ENCODE measurements at regions not wholly inside any gene's neighbourhood (a gene's known extent, or its start where the extent isn't known, plus 50 kb on each side); places are given as distances from the start of the nearest gene placed in this dataset.

DNA sequence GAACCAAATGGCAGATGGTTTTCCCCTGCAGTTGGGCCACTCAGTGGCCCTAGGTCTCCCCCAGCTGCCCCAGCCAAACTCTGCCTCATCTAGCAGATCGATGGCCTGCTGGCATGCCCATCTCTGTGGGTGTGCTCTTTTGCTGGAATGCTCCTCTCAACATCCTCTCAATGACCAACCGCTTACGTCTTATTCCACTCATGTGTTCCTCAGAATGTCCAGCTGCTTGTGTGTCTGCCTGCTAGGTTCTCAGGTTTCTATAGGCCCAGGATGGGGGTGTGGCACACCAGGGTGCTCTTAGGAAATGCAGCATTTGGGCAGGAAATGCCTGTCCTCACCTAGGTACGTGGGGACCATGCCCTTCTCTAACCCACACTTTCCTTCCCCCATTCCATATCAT is 509.9 kb upstream of the SYNCRIP start:
- H3K4me2 ChIP-seq (replicated peaks; ENCODE audit: low read depth, low read length, poor library complexity, severe bottlenecking): no peak overlapping the region
- Mint-ChIP-seq H3K4me1 (no peaks in the 10 kb centered on the region), H3K27ac (no peak overlapping the region), H3K27me3 (no peaks in the 10 kb centered on the region), H3K9me3 (ENCODE audit: insufficient read depth) (no peaks in the 10 kb centered on the region), H3K4me3 (no peak overlapping the region)
- WGBS (ENCODE audit: insufficient coverage): 52% methylated on average over 2 of the region's 4 CpGs
- no peak overlapping the region for H3K27ac ChIP-seq (ENCODE audit: low read length in 2 of 2)
- H3K4me3 ChIP-seq (ENCODE audit: control extremely low read depth in 1 of 5, extremely low read depth in 1 of 5, insufficient read depth in 1 of 5, low read depth in 2 of 5, low read length in 4 of 5): no peak overlapping the region
- no peak overlapping the region for H3K9ac ChIP-seq (ENCODE audit: low read length)
- ChIA-PET CTCF (no interaction called here), POLR2A (no interaction called here)
- no peaks in the 10 kb centered on the region for H4K20me1 ChIP-seq (ENCODE audit: control insufficient read depth, insufficient read depth, low read length, poor library complexity, severe bottlenecking)
- H3K4me1 ChIP-seq (ENCODE audit: control insufficient read depth in 2 of 2, insufficient read depth in 2 of 2, low read length in 2 of 2): no peaks in the 10 kb centered on the region
- H3K36me3 ChIP-seq (replicated peaks in 1 of 2; ENCODE audit: control extremely low read depth in 1 of 2, control insufficient read depth in 1 of 2, extremely low read depth in 1 of 2, insufficient read depth in 2 of 2, low read length in 1 of 2): no peaks in the 10 kb centered on the region
- no peak overlapping the region for H2AFZ ChIP-seq (ENCODE audit: insufficient read depth, low read depth, low read length, poor library complexity, severe bottlenecking)
- H3K9me3 ChIP-seq (ENCODE audit: control extremely low read depth in 1 of 3, control insufficient read depth in 2 of 3, insufficient read depth in 1 of 3, low read length in 2 of 3): peaks cover 0 to 4% (median 0%) of the 10 kb centered on the region in 3 donors
- ATAC-seq (ENCODE audit: low read depth): no peak
- no peaks in the 10 kb centered on the region for H3K27me3 ChIP-seq (replicated peaks in 1 of 4; ENCODE audit: control extremely low read depth in 1 of 4, control insufficient read depth in 3 of 4, insufficient read depth in 4 of 4, low read length in 3 of 4)
- no peak for TF ChIP-seq EZH2 (IDR thresholded peaks at IDR 0.05; ENCODE audit: borderline replicate concordance, insufficient read depth, low read depth, low read length, poor library complexity, severe bottlenecking)
- no peak for TF ChIP-seq CTCF (IDR thresholded peaks at IDR 0.05)
- intact Hi-C loops (cut with micrococcal nuclease): no loop called here
- H3K79me2 ChIP-seq (ENCODE audit: control insufficient read depth, insufficient read depth, low read length): no peaks in the 10 kb centered on the region
- DNase-seq: no peak

GRCh38 chr6:86148586-86148985 is 505.9 kb upstream of the SYNCRIP start:
- Mint-ChIP-seq H3K27ac (no peak overlapping the region), H3K4me3 (no peak overlapping the region), H3K4me1 (no peaks in the 10 kb centered on the region), H3K9me3 (ENCODE audit: insufficient read depth) (no peaks in the 10 kb centered on the region), H3K27me3 (no peaks in the 10 kb centered on the region)
- Histone ChIP-seq H3K9ac (ENCODE audit: low read length) (no peak overlapping the region), H3K4me1 (ENCODE audit: control insufficient read depth in 2 of 2, insufficient read depth in 2 of 2, low read length in 2 of 2) (no peaks in the 10 kb centered on the region), H4K20me1 (ENCODE audit: control insufficient read depth, insufficient read depth, low read length, poor library complexity, severe bottlenecking) (no peaks in the 10 kb centered on the region), H3K4me3 (ENCODE audit: control extremely low read depth in 1 of 5, extremely low read depth in 1 of 5, insufficient read depth in 1 of 5, low read depth in 2 of 5, low read length in 4 of 5) (no peak overlapping the region), H2AFZ (ENCODE audit: insufficient read depth, low read depth, low read length, poor library complexity, severe bottlenecking) (no peak overlapping the region), H3K9me3 (ENCODE audit: control extremely low read depth in 1 of 3, control insufficient read depth in 2 of 3, insufficient read depth in 1 of 3, low read length in 2 of 3) (peaks cover 0 to 4% (median 0%) of the 10 kb centered on the region in 3 donors), H3K27ac (ENCODE audit: low read length in 2 of 2) (no peak overlapping the region), H3K27me3 (replicated peaks in 1 of 4; ENCODE audit: control extremely low read depth in 1 of 4, control insufficient read depth in 3 of 4, insufficient read depth in 4 of 4, low read length in 3 of 4) (no peaks in the 10 kb centered on the region), H3K79me2 (ENCODE audit: control insufficient read depth, insufficient read depth, low read length) (no peaks in the 10 kb centered on the region), H3K4me2 (replicated peaks; ENCODE audit: low read depth, low read length, poor library complexity, severe bottlenecking) (no peak overlapping the region), H3K36me3 (replicated peaks in 1 of 2; ENCODE audit: control extremely low read depth in 1 of 2, control insufficient read depth in 1 of 2, extremely low read depth in 1 of 2, insufficient read depth in 2 of 2, low read length in 1 of 2) (no peaks in the 10 kb centered on the region)
- DNase-seq: no peak
- WGBS (ENCODE audit: insufficient coverage): 89% methylated on average over 6 of the region's 7 CpGs
- TF ChIP-seq CTCF (IDR thresholded peaks at IDR 0.05) (no peak), EZH2 (IDR thresholded peaks at IDR 0.05; ENCODE audit: borderline replicate concordance, insufficient read depth, low read depth, low read length, poor library complexity, severe bottlenecking) (no peak)
- CTCF ChIA-PET: no interaction called here
- ATAC-seq (ENCODE audit: low read depth): no peak
- intact Hi-C loops (cut with micrococcal nuclease): no loop called here
- POLR2A ChIA-PET: no interaction called here
